ENCODE measurements at regions not wholly inside any gene's neighbourhood (a gene's known extent, or its start where the extent isn't known, plus 50 kb on each side); places are given as distances from the start of the nearest gene placed in this dataset.

DNA sequence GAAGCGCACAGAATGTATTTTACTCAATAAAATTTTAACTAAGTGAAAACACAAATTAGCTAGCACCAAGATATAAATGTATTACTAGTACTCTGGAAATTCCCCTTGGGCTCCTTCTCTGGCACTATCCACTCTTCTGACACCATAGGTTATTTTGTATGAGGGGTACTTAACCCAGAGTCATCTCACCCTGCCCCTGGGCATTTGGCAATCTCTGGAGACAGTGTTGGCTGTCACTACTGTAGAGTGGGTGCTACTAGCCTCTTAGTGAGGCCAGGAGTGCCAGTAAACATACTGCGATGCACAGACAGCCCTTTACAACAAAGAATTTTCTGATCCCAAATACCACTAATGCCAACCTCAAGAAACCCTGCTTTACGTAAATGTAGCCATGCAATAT lies 246.3 kb upstream of the KBTBD8 start:
- no peak for DNase-seq

- no peak for DNase-seq
Measured at GRCh38 chr3:66753670-66754069, 244.4 kb upstream of the KBTBD8 start.

DNA sequence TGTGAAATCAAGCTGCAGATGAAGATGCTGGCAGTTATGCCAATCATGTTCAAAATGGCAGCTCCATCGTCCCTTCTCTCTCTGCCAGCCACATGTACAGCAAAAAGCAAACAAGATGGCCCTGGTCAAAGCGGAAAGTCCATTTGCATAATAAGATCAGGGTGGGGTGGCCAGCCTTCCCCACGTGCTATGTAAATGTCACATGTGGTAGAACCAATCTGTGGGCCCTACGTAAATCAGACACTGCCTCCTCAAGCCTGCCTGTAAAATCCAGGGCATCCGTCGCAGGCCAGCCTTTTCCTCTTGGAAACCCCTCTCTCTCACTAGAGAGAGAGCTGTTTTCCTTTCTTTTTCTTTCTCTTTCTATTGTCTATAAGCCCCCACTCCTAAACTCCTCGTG lies 243.5 kb upstream of the KBTBD8 start:
- no peak for DNase-seq

GRCh38 chr3:66755924-66756323 lies 242.2 kb upstream of the KBTBD8 start:
- DNase-seq = no peak

DNA sequence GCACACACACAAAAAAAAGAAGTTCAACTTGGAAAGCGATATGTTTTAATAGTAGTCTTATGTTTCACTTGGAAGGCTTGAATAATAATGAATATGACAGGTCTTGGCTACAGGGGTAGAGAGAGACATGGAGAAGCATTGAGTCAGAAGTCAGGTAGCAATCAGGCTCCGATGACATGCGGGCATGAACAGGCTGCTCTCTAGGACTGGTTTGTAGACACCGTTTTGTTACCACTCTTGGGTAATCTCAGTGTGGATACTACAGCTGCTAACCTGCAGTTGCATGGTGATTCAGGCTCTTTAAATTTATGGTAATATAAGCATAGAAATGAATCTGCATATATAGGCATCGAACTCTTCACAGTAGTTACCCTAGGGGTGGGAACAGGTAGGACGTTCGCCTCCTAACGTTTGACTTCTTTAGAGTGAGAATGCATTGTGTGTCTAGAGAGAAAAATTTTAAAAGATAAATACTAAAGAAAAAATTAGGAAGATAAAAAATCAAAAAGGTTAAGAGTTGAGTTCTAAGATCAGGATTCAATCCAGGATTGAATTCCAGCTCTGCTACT lies 241.6 kb upstream of the KBTBD8 start:
- no peak for DNase-seq

- no peak for DNase-seq
Measured at GRCh38 chr3:66761093-66761780, 236.9 kb upstream of the KBTBD8 start.

DNA sequence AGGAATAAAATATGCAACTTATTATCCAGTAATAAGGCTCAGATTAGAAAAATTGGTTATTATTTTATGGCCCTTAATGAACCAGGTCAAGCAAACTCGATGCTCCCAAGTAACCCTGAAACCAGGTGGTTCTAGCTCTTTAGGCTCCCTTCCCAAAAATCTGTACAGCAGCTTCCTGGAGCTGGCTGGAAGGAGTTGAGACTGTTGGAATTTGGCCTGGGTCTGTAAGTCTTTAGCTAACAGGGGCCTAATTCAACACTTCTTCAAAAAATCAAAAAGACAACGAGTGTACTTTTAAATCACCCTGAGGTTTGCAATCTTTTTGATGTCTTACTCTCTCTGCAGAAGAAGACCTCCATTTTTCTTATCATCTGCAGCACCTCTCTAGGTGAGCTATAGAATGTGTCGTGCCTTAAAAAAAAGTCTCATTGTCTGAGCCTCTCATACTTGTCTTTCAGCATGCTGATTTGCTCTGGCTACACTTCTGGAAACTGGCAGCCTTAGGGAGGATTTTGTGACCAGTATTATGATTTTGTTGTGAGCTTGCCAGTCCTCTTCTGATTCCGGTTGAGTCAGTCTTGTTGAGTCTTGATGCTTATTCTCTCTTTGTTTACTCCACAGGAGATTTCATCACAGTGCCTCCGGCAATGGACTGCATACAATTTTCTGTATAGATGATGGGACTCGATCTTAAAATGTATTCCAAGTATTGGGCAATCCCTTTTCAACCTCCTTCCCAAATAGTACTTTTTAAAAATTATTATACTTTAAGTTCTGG lies 235.0 kb upstream of the KBTBD8 start:
- no peak for DNase-seq

GRCh38 chr3:66778107-66778506 lies 220.0 kb upstream of the KBTBD8 start:
- DNase-seq = no peak

GRCh38 chr3:66778777-66779176 lies 219.3 kb upstream of the KBTBD8 start:
- DNase-seq = no peak

DNA sequence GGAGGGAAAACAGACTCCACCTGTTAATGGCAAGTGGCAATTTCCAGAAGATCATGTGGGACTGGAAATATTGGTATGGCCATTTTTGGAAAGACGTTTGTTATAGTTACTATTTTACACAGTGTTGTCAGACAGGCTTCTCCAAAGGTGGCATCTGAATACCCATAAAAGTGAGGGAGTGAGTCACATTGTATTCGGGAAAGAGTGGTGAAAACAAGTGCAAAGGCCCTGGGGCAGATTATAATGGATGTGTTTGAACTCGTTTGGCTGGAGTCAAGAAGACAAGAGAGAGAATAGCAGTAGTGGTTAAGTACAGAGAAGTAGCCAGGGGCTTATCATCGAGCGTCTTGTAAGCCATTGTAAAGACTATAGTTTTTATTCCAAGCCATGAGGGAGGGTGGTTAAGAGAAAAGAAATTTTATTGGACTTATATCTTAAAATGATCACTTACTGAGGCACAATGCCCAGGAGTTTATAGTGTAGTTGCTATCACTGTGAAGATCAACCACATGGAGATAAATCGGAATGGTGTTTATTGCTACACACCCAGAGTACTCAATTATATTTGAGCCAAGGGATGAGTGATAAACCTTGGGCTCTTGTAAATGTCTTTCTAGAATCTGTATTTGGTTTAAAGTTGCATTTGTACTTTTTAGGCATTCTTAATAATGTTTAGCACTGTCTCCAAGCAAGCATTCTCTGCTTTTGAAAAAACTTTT lies 212.8 kb upstream of the KBTBD8 start:
- no peak for DNase-seq

GRCh38 chr3:66789580-66790237 lies 208.4 kb upstream of the KBTBD8 start:
- no peak for DNase-seq

- no peak for DNase-seq
Measured at GRCh38 chr3:66792086-66792485, 206.0 kb upstream of the KBTBD8 start.

GRCh38 chr3:66795365-66795764 lies 202.7 kb upstream of the KBTBD8 start:
- no peak for DNase-seq

GRCh38 chr3:66796343-66796742 lies 201.8 kb upstream of the KBTBD8 start:
- no peak for DNase-seq

- no peak for DNase-seq
Measured at GRCh38 chr3:66797889-66798560, 200.1 kb upstream of the KBTBD8 start.

- DNase-seq = no peak
Measured at GRCh38 chr3:66800941-66801545, 197.1 kb upstream of the KBTBD8 start.

GRCh38 chr3:66803206-66803605 lies 194.9 kb upstream of the KBTBD8 start:
- DNase-seq = no peak

DNA sequence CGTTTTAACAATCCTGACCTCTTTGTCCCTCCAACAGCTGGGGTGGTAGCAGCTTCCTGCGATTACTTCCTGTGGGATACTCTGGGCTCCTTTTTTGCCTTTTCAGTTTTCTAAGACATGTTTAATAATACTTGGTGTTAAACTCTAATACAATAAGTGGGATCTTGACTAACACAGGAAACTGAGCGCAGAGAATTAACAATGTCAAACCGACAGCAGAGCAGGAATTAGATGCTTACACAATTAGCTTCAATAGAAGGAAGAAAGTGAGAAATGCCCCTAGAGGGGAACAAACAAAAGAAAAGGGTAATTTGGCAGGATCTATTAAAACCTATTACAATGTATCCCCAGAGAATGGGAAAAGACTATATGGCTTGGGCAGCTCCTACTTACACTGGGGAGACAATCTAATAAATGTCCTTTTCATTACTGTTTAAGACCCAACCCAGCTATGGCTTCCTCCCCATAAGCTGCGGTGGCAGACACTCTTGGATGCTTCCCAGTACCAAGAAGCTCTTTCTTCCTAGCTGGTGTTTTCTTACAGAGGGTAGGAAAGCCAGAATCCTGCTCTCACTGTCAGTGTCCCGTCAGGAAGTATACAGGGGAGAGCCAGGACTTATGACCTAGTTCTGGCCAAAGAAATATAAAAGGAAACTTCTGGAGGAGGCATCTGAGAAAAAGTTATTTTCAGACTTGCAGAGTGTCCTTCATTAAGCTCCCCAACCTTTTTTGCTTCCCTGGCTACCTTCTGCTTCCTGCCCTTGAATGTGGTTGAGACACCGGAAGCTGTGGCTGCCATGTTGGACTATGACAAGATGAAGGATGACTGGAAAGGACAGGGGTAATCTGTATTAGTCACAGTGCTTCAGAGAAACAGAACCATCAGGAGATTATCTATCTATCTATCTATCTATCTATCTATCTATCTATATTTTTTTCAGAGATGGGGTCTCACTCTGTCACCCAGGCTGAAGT lies 194.1 kb upstream of the KBTBD8 start:
- DNase-seq = no peak

DNA sequence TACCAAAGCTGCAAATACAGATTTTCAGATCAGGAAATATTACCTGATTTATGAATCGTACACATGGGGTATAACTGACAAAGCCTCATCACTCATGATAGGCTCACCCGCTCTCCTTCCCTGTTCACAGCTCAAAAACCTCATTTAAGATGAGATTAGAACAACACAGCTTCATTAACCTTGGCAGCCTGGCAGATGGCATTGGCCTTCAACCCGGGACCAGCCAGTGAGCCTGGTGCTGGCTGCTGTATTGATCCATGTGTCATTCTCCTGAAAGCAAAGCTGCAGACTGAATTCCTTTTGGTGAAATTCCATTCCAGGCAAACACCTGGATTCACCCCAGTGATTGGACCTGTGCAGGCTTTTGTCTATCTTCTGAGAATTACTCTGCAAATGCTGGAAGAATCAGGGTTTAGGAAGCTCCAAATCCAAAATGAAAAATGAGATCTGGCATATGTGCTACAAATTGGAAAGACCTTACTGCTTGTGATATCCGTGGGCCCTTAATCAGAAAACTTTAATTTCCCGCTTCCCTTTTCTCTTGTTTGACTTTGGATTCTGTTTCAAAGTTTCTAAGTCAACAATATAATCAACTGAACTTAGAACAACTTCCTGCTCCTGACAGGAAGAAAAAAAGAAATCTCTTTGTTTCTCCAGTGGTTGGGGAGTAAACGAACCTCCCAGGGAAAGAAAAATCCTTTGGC lies 189.1 kb upstream of the KBTBD8 start:
- DNase-seq = no peak

- DNase-seq = no peak
Measured at GRCh38 chr3:66809595-66809958, 188.5 kb upstream of the KBTBD8 start.
